CD14-positive monocyte (primary cell): ENCODE measurements at regions not wholly inside any gene's neighbourhood (a gene's known extent, or its start where the extent isn't known, plus 50 kb on each side); places are given as distances from the start of the nearest gene placed in this dataset.

Source experiments
- DNase-seq, 3 donors: peaks; one replicate each; pipeline ENCODE4 v3.0.0-alpha.2; 2011 to 2022
- H2AFZ ChIP-seq: 2 replicates; pipeline ENCODE4 v1.6.0; 2012; ENCODE audit warnings: mild to moderate bottlenecking, low read depth, low read length, inconsistent platforms; ENCODE audit not compliant: insufficient read depth, poor library complexity, severe bottlenecking
- H3K27ac ChIP-seq, 2 donors: 1 replicate in 1 of 2; 2 replicates in 1 of 2; pipeline ENCODE4 v1.5.1; 2012 to 2013; ENCODE audit warnings: low read length in 2 of 2, control low read depth in 1 of 2, inconsistent platforms in 1 of 2, low read depth in 1 of 2, mild to moderate bottlenecking in 1 of 2
- H3K27me3 ChIP-seq, 2 donors: one replicate each; pipeline versions ENCODE4 v1.6.0 to v1.6.1; 2011 to 2013; ENCODE audit warnings: low read length in 2 of 2; ENCODE audit not compliant: control insufficient read depth in 2 of 2, insufficient read depth in 2 of 2
- H3K36me3 ChIP-seq, 2 donors: replicated peaks in 1 of 2; 1 replicate in 1 of 2; 2 replicates in 1 of 2; pipeline versions ENCODE4 v1.5.1 to v1.6.1; 2012 to 2013; ENCODE audit warnings: low read length in 2 of 2, control low read depth in 1 of 2, inconsistent platforms in 1 of 2, mild to moderate bottlenecking in 1 of 2; ENCODE audit not compliant: insufficient read depth in 2 of 2, control insufficient read depth in 1 of 2
- H3K4me1 ChIP-seq, 2 donors: 1 replicate in 1 of 2; 2 replicates in 1 of 2; pipeline versions ENCODE4 v1.5.1 to v1.6.1; 2012 to 2013; ENCODE audit warnings: low read length in 2 of 2, control low read depth in 1 of 2, inconsistent platforms in 1 of 2, mild to moderate bottlenecking in 1 of 2, moderate library complexity in 1 of 2; ENCODE audit not compliant: insufficient read depth in 2 of 2, control insufficient read depth in 1 of 2
- H3K4me2 ChIP-seq: replicated peaks from 2 replicates; pipeline ENCODE3; 2012; ENCODE audit warnings: low read length, moderate library complexity, mild to moderate bottlenecking; ENCODE audit not compliant: poor library complexity, severe bottlenecking; ENCODE audit errors: extremely low read depth
- H3K4me3 ChIP-seq, 3 experiments: fragments of 200-600 bp in 1 of 3; sonication (generic) in 1 of 3; replicated peaks in 1 of 3; 1 replicate in 2 of 3; 2 replicates in 1 of 3; pipeline ENCODE4 v1.5.1; 2011 to 2013; ENCODE audit warnings: low read length in 3 of 3, mild to moderate bottlenecking in 3 of 3, control low read depth in 2 of 3, low read depth in 2 of 3, inconsistent platforms in 1 of 3, moderate library complexity in 1 of 3
- H3K79me2 ChIP-seq: 2 replicates; pipeline ENCODE4 v1.6.0; 2012; ENCODE audit warnings: mild to moderate bottlenecking, control low read depth, inconsistent platforms, low read length, moderate library complexity; ENCODE audit not compliant: insufficient read depth
- H3K9ac ChIP-seq: 2 replicates; pipeline ENCODE4 v1.6.0; 2017; ENCODE audit warnings: low read length, mild to moderate bottlenecking; ENCODE audit not compliant: insufficient read depth, poor library complexity, severe bottlenecking
- H3K9me3 ChIP-seq, 2 donors: replicated peaks in 1 of 2; 1 replicate in 1 of 2; 2 replicates in 1 of 2; pipeline versions ENCODE4 v1.5.1 to v1.6.1; 2012 to 2013; ENCODE audit warnings: low read length in 2 of 2, control low read depth in 1 of 2; ENCODE audit not compliant: control insufficient read depth in 1 of 2, insufficient read depth in 1 of 2
- H4K20me1 ChIP-seq: 2 replicates; pipeline ENCODE4 v1.6.0; 2012; ENCODE audit warnings: mild to moderate bottlenecking, low read length, control low read depth, moderate library complexity; ENCODE audit not compliant: insufficient read depth
- H3K27ac Mint-ChIP-seq, 7 donors: one replicate each; pipeline ENCODE4 v1.8.0; 2020; ENCODE audit warnings: mild to moderate bottlenecking in 7 of 7, mixed read lengths in 7 of 7, moderate library complexity in 6 of 7, inconsistent platforms in 2 of 7
- H3K27me3 Mint-ChIP-seq, 3 donors: one replicate each; pipeline ENCODE4 v1.8.0; 2021 to 2022; ENCODE audit warnings: low read depth in 3 of 3, mild to moderate bottlenecking in 3 of 3, mixed read lengths in 3 of 3, moderate library complexity in 3 of 3, inconsistent platforms in 1 of 3
- H3K36me3 Mint-ChIP-seq, 2 donors: one replicate each; pipeline ENCODE4 v1.8.0; 2020; ENCODE audit warnings: mixed read lengths in 2 of 2, inconsistent platforms in 1 of 2, mild to moderate bottlenecking in 1 of 2
- H3K4me1 Mint-ChIP-seq: one replicate; pipeline ENCODE4 v1.8.0; 2020; ENCODE audit warnings: mild to moderate bottlenecking, mixed read lengths
- H3K4me3 Mint-ChIP-seq, 2 donors: one replicate each; pipeline ENCODE4 v1.8.0; 2020; ENCODE audit warnings: mild to moderate bottlenecking in 2 of 2, mixed read lengths in 2 of 2, moderate library complexity in 1 of 2
- H3K9me3 Mint-ChIP-seq, 7 donors: one replicate each; pipeline ENCODE4 v1.8.0; 2020 to 2022; ENCODE audit warnings: mixed read lengths in 7 of 7, mild to moderate bottlenecking in 6 of 7, moderate library complexity in 6 of 7, inconsistent platforms in 2 of 7
- whole genome bisulfite sequencing: methylation state at CpG from one replicate; pipeline ENCODE4 v1.1.5; 2013; ENCODE audit warnings: missing lambda C conversion rate; ENCODE audit not compliant: insufficient coverage; 5-methylcytosine and 5-hydroxymethylcytosine counted together
- intact Hi-C, 2 donors: fragments of 100-400 bp; cut with micrococcal nuclease; formaldehyde crosslinking; loops; one replicate each; pipeline versions ENCODE4 v1.15.0 to v1.15.1; 2023
- TF ChIP-seq, protein P1 (sequence below): fragments of 200-600 bp; IDR thresholded peaks from one replicate; pipeline ENCODE4 v1.8.0; 2022; ENCODE audit warnings: antibody characterized with exemption, mild to moderate bottlenecking

GRCh38 chr4:176507845-176508533 is 188.2 kb downstream of the SPCS3 start:
- H3K27ac Mint-ChIP-seq, result no peak overlapping the region
- no peak overlapping the region for H3K4me2 ChIP-seq
- H3K79me2 ChIP-seq, result no peaks in the 10 kb centered on the region
- DNase-seq, result no peak
- no peaks in the 10 kb centered on the region for H3K4me1 Mint-ChIP-seq
- peaks cover 3 to 6% of the 10 kb centered on the region in 2 donors for H3K9me3 ChIP-seq
- no peak overlapping the region for H2AFZ ChIP-seq
- no peak overlapping the region for H3K27ac ChIP-seq
- TF ChIP-seq, protein P1, sequence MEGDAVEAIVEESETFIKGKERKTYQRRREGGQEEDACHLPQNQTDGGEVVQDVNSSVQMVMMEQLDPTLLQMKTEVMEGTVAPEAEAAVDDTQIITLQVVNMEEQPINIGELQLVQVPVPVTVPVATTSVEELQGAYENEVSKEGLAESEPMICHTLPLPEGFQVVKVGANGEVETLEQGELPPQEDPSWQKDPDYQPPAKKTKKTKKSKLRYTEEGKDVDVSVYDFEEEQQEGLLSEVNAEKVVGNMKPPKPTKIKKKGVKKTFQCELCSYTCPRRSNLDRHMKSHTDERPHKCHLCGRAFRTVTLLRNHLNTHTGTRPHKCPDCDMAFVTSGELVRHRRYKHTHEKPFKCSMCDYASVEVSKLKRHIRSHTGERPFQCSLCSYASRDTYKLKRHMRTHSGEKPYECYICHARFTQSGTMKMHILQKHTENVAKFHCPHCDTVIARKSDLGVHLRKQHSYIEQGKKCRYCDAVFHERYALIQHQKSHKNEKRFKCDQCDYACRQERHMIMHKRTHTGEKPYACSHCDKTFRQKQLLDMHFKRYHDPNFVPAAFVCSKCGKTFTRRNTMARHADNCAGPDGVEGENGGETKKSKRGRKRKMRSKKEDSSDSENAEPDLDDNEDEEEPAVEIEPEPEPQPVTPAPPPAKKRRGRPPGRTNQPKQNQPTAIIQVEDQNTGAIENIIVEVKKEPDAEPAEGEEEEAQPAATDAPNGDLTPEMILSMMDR, result no peak
- H3K36me3 ChIP-seq, result no peaks in the 10 kb centered on the region
- H3K36me3 Mint-ChIP-seq, result no peaks in the 10 kb centered on the region
- H3K9ac ChIP-seq, result no peak overlapping the region
- WGBS, result 95% methylated on average over 4 of the region's 8 CpGs
- intact Hi-C loops, result no loop called here
- peaks cover 0 to 2% (median 0%) of the 10 kb centered on the region in 3 donors for H3K27me3 Mint-ChIP-seq
- no peaks in the 10 kb centered on the region for H4K20me1 ChIP-seq
- H3K4me1 ChIP-seq, result no peaks in the 10 kb centered on the region
- H3K4me3 Mint-ChIP-seq, result no peak overlapping the region
- no peak overlapping the region for H3K4me3 ChIP-seq
- peaks cover 0 to 10% (median 3%) of the 10 kb centered on the region in 7 donors for H3K9me3 Mint-ChIP-seq
- no peaks in the 10 kb centered on the region for H3K27me3 ChIP-seq

DNA sequence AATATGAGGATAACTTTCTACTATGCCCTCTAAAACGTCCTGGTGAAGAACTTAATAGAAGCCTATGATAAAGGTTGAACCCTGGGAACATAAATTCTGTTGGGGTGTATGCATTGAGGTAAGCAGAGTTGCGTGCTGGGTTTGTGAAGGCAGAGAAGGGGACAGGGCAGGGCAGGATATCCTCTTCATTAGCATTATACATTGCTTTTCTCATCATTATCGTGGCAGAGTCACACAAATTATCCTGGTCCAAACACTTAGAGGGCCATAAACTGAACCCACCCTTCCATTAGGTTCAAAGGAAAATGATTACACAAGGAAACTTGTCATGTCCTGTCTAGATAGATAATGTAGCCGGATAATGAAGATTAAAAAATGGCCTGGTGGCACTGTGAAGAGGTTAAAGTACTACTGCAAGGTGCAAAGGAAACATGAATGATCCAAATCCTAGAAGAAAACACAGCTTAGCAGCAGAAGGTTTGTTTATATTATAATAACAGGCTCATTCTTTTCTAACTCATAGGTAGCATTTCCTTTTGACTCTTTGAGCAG is 189.1 kb downstream of the SPCS3 start:
- Mint-ChIP-seq H3K36me3 (no peaks in the 10 kb centered on the region), H3K9me3 (peaks cover 0 to 14% (median 7%) of the 10 kb centered on the region in 7 donors)

More for the DNA sequence above, 189.1 kb downstream of the SPCS3 start:
- H3K4me1 ChIP-seq, result no peaks in the 10 kb centered on the region
- WGBS, result no CpG with 5 or more reads among the region's 4 CpGs
- H2AFZ ChIP-seq, result no peak overlapping the region
- peaks cover 3 to 10% of the 10 kb centered on the region in 2 donors for H3K9me3 ChIP-seq
- TF ChIP-seq, protein P1, result no peak
- H3K36me3 ChIP-seq, result no peaks in the 10 kb centered on the region
- H3K27me3 ChIP-seq, result no peaks in the 10 kb centered on the region
- no peak overlapping the region for H3K4me3 ChIP-seq
- no peaks in the 10 kb centered on the region for H4K20me1 ChIP-seq
- H3K9ac ChIP-seq, result no peak overlapping the region
- DNase-seq, result no peak
- intact Hi-C loops, result no loop called here
- no peak overlapping the region for H3K27ac ChIP-seq
- H3K4me3 Mint-ChIP-seq, result no peak overlapping the region
- no peak overlapping the region for H3K4me2 ChIP-seq
- peaks cover 0 to 2% (median 0%) of the 10 kb centered on the region in 3 donors for H3K27me3 Mint-ChIP-seq
- H3K27ac Mint-ChIP-seq, result no peak overlapping the region
- H3K79me2 ChIP-seq, result no peaks in the 10 kb centered on the region
- no peaks in the 10 kb centered on the region for H3K4me1 Mint-ChIP-seq
